OCI-LY1 (cell line): ENCODE measurements at regions not wholly inside any gene's neighbourhood (a gene's known extent, or its start where the extent isn't known, plus 50 kb on each side); places are given as distances from the start of the nearest gene placed in this dataset.

Experiments
- H2AFZ ChIP-seq: fragments of 200-600 bp; sonication (generic), shearing (Covaris generic); 2 replicates; pipeline ENCODE4 v1.6.0; 2014; ENCODE audit warnings: antibody characterized with exemption, mild to moderate bottlenecking, low read length
- H3F3A ChIP-seq: fragments of 200-600 bp; sonication (generic), shearing (Covaris generic); 2 replicates; pipeline ENCODE4 v1.6.0; 2014; ENCODE audit warnings: mild to moderate bottlenecking, antibody characterized with exemption, low read length, moderate library complexity; ENCODE audit not compliant: insufficient read depth
- H3K27ac ChIP-seq: fragments of 200-600 bp; sonication (generic); 2 replicates; pipeline ENCODE4 v1.5.1; 2014; ENCODE audit warnings: low read length, mixed run types, mild to moderate bottlenecking, low read depth; ENCODE audit not compliant: poor library complexity, severe bottlenecking
- H3K27me3 ChIP-seq: fragments of 200-600 bp; sonication (generic); 2 replicates; pipeline ENCODE4 v1.6.0; 2014; ENCODE audit warnings: antibody characterized with exemption, mild to moderate bottlenecking, low read length, moderate library complexity; ENCODE audit not compliant: insufficient read depth
- H3K36me3 ChIP-seq: fragments of 200-600 bp; sonication (generic); 2 replicates; pipeline ENCODE4 v1.6.1; 2014; ENCODE audit warnings: mild to moderate bottlenecking, antibody characterized with exemption, low read length, moderate library complexity, mixed read lengths; ENCODE audit not compliant: insufficient read depth
- H3K4me1 ChIP-seq: fragments of 200-600 bp; sonication (generic); 2 replicates; pipeline ENCODE4 v1.5.1; 2014; ENCODE audit warnings: mild to moderate bottlenecking, low read length, moderate library complexity; ENCODE audit not compliant: insufficient read depth, severe bottlenecking
- H3K4me2 ChIP-seq: fragments of 200-600 bp; sonication (generic), shearing (Covaris generic); 2 replicates; pipeline ENCODE4 v1.6.1; 2014; ENCODE audit warnings: low read length
- H3K4me3 ChIP-seq: fragments of 200-600 bp; sonication (generic); 2 replicates; pipeline ENCODE4 v1.5.1; 2014; ENCODE audit warnings: low read length, low read depth, mild to moderate bottlenecking, mixed read lengths; ENCODE audit not compliant: poor library complexity, severe bottlenecking
- H3K79me2 ChIP-seq: fragments of 200-600 bp; shearing (Covaris generic); 2 replicates; pipeline ENCODE4 v1.6.1; 2016; ENCODE audit warnings: mixed run types, low read length, mixed read lengths; ENCODE audit not compliant: insufficient read depth
- H3K9ac ChIP-seq: fragments of 200-600 bp; sonication (generic), shearing (Covaris generic); 2 replicates; pipeline ENCODE4 v1.6.1; 2014; ENCODE audit warnings: mild to moderate bottlenecking, low read length, mixed read lengths
- H3K9me2 ChIP-seq: fragments of 200-600 bp; sonication (generic), shearing (Covaris generic); 2 replicates; pipeline ENCODE4 v1.6.1; 2014; ENCODE audit warnings: low read depth, mild to moderate bottlenecking, low read length, mixed read lengths
- H3K9me3 ChIP-seq: fragments of 200-600 bp; shearing (Covaris generic); 2 replicates; pipeline ENCODE4 v1.6.1; 2014; ENCODE audit warnings: low read length, mixed read lengths
- H4K20me1 ChIP-seq: fragments of 200-600 bp; sonication (generic), shearing (Covaris generic); 2 replicates; pipeline ENCODE4 v1.6.0; 2016; ENCODE audit warnings: mild to moderate bottlenecking, low read length; ENCODE audit not compliant: insufficient read depth
- EZH2 ChIP-seq: fragments of 200-600 bp; sonication (generic), shearing (Covaris generic); IDR thresholded peaks from 2 replicates; pipeline ENCODE4 v1.8.0; 2017; ENCODE audit warnings: borderline replicate concordance, mixed run types, mild to moderate bottlenecking, antibody characterized with exemption, low read length, moderate library complexity, mixed read lengths
- TF ChIP-seq, protein P1 (sequence below): fragments of 200-600 bp; sonication (generic), shearing (Covaris generic); IDR thresholded peaks from 2 replicates; pipeline ENCODE4 v1.5.1; 2017; ENCODE audit warnings: mild to moderate bottlenecking, antibody characterized with exemption, low read length, moderate library complexity, mixed read lengths

DNA sequence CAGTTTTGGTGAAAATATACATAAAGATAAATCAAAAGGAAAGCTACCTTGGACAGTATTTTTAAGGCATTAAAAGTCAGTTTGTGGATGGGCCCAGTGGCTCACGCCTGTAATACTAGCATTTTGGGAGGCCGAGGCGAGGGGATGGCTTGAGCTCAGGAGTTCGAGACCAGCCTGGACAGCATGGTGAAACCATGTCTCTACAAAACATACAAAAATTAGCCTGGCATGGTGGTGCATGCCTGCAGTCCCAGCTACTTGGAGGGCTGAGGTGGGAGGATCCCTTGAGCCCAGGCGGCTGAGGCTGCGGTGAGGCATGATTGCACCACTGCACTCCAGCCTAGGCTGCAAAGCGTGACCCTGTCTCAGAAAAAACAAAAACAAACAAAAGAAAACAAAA is 1253.8 kb downstream of the MRPL39 start:
- no peak overlapping the region for H2AFZ ChIP-seq
- TF ChIP-seq, protein P1, sequence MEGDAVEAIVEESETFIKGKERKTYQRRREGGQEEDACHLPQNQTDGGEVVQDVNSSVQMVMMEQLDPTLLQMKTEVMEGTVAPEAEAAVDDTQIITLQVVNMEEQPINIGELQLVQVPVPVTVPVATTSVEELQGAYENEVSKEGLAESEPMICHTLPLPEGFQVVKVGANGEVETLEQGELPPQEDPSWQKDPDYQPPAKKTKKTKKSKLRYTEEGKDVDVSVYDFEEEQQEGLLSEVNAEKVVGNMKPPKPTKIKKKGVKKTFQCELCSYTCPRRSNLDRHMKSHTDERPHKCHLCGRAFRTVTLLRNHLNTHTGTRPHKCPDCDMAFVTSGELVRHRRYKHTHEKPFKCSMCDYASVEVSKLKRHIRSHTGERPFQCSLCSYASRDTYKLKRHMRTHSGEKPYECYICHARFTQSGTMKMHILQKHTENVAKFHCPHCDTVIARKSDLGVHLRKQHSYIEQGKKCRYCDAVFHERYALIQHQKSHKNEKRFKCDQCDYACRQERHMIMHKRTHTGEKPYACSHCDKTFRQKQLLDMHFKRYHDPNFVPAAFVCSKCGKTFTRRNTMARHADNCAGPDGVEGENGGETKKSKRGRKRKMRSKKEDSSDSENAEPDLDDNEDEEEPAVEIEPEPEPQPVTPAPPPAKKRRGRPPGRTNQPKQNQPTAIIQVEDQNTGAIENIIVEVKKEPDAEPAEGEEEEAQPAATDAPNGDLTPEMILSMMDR = no peak
- TF ChIP-seq EZH2 = no peak
- H3K9ac ChIP-seq = no peak overlapping the region
- H3K36me3 ChIP-seq = no peaks in the 10 kb centered on the region
- H3K4me3 ChIP-seq = no peak overlapping the region
- H3F3A ChIP-seq = no peaks in the 10 kb centered on the region
- no peaks in the 10 kb centered on the region for H4K20me1 ChIP-seq
- no peaks in the 10 kb centered on the region for H3K4me1 ChIP-seq
- H3K9me2 ChIP-seq = no peaks in the 10 kb centered on the region
- no peak overlapping the region for H3K4me2 ChIP-seq
- H3K79me2 ChIP-seq = no peaks in the 10 kb centered on the region
- no peak overlapping the region for H3K27ac ChIP-seq
- no peaks in the 10 kb centered on the region for H3K9me3 ChIP-seq
- no peaks in the 10 kb centered on the region for H3K27me3 ChIP-seq

DNA sequence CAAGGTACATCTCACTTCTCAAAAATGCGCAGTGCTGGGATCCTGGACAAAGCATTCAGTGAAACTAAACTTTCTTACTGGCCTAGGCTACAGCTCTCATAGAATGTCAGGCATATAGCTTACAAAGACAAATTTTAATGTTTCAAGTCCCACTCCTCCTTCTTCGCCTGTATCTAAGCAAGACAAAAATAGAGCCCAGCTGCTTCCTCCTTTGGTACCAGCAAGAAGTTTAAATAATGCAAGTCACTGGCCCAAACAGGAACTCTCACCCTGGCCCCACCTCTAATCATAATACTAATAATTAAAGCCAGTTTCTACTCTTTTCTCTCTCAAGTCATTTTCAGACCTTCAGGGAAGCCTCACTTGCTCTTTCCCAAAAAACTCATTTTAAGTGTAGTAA is 1267.9 kb downstream of the MRPL39 start:
- H2AFZ ChIP-seq = no peak overlapping the region
- no peak for TF ChIP-seq EZH2
- TF ChIP-seq, protein P1 = no peak
- no peaks in the 10 kb centered on the region for H3K27me3 ChIP-seq
- H3K79me2 ChIP-seq = no peaks in the 10 kb centered on the region
- no peaks in the 10 kb centered on the region for H3K9me3 ChIP-seq
- H3K4me1 ChIP-seq = no peaks in the 10 kb centered on the region
- no peaks in the 10 kb centered on the region for H3K9me2 ChIP-seq
- no peak overlapping the region for H3K4me2 ChIP-seq
- no peaks in the 10 kb centered on the region for H4K20me1 ChIP-seq
- H3K9ac ChIP-seq = no peak overlapping the region
- no peaks in the 10 kb centered on the region for H3F3A ChIP-seq
- H3K36me3 ChIP-seq = no peaks in the 10 kb centered on the region
- no peak overlapping the region for H3K27ac ChIP-seq
- H3K4me3 ChIP-seq = no peak overlapping the region

DNA sequence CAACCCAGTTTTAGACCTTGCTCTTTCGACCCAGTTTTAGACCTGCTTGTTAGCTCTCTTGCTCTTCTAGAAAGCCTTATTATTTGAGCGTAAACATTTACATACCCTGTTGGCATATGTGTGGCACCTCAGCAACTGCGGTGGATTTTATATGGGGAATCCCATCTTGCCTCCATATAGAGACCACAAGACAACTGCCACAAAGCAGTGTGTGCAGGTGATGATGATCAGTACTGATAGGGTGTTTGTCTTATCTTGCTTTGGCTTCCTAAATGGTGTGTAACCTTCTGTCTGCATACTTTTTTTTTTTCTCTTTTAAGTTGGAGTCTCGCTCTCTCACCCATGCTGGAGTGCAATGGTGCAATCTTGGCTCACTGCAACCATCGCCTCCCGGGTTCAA is 1270.8 kb downstream of the MRPL39 start:
- Histone ChIP-seq H3K36me3 (no peaks in the 10 kb centered on the region), H3K4me2 (no peak overlapping the region), H3K4me3 (no peak overlapping the region), H3K9me2 (no peaks in the 10 kb centered on the region), H3K79me2 (no peaks in the 10 kb centered on the region), H4K20me1 (no peaks in the 10 kb centered on the region), H3K27ac (no peak overlapping the region), H3K27me3 (no peaks in the 10 kb centered on the region), H3F3A (no peaks in the 10 kb centered on the region), H3K9ac (no peak overlapping the region), H3K4me1 (no peaks in the 10 kb centered on the region), H3K9me3 (no peaks in the 10 kb centered on the region), H2AFZ (no peak overlapping the region)
- TF ChIP-seq, protein P1 = no peak
